ENCODE measurements at regions not wholly inside any gene's neighbourhood (a gene's known extent, or its start where the extent isn't known, plus 50 kb on each side); places are given as distances from the start of the nearest gene placed in this dataset.

GRCh38 chr11:97000481-97000880 is 610.7 kb downstream of the JRKL start:
- TF ChIP-seq, protein P1, sequence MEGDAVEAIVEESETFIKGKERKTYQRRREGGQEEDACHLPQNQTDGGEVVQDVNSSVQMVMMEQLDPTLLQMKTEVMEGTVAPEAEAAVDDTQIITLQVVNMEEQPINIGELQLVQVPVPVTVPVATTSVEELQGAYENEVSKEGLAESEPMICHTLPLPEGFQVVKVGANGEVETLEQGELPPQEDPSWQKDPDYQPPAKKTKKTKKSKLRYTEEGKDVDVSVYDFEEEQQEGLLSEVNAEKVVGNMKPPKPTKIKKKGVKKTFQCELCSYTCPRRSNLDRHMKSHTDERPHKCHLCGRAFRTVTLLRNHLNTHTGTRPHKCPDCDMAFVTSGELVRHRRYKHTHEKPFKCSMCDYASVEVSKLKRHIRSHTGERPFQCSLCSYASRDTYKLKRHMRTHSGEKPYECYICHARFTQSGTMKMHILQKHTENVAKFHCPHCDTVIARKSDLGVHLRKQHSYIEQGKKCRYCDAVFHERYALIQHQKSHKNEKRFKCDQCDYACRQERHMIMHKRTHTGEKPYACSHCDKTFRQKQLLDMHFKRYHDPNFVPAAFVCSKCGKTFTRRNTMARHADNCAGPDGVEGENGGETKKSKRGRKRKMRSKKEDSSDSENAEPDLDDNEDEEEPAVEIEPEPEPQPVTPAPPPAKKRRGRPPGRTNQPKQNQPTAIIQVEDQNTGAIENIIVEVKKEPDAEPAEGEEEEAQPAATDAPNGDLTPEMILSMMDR (IDR thresholded peaks at IDR 0.05; ENCODE audit: low read depth, low read length, missing input control), result no peak
- no peak for TF ChIP-seq SP1 (IDR thresholded peaks at IDR 0.05)
